ENCODE measurements at regions not wholly inside any gene's neighbourhood (a gene's known extent, or its start where the extent isn't known, plus 50 kb on each side); places are given as distances from the start of the nearest gene placed in this dataset.

GRCh38 chr2:107437807-107438206, 388.9 kb upstream of the RGPD4 start:
- Histone ChIP-seq H3K36me3 (ENCODE audit: insufficient read depth, low read length) (no peaks in the 10 kb centered on the region), H3K79me2 (replicated peaks; ENCODE audit: insufficient read depth, low read length) (no peaks in the 10 kb centered on the region), H3K4me2 (ENCODE audit: low read length) (no peak overlapping the region), H3K9me3 (ENCODE audit: low read length) (no peaks in the 10 kb centered on the region), H3K4me3 (ENCODE audit: low read length) (no peak overlapping the region), H3F3A (ENCODE audit: insufficient read depth, low read length, poor library complexity, severe bottlenecking) (no peaks in the 10 kb centered on the region), H3K9ac (ENCODE audit: low read length) (no peak overlapping the region), H4K20me1 (ENCODE audit: insufficient read depth) (no peaks in the 10 kb centered on the region), H3K9me2 (ENCODE audit: insufficient read depth, low read length) (no peaks in the 10 kb centered on the region), H2AFZ (ENCODE audit: low read depth, low read length) (no peak overlapping the region), H3K27me3 (ENCODE audit: insufficient read depth, low read depth, low read length) (no peaks in the 10 kb centered on the region), H3K27ac (ENCODE audit: low read length) (no peak overlapping the region)
- no peak for TF ChIP-seq MXI1 (conservative IDR thresholded peaks at IDR 0.05; ENCODE audit: poor library complexity, severe bottlenecking)
- no peak for TF ChIP-seq RAD21 (conservative IDR thresholded peaks at IDR 0.05)
- TF ChIP-seq POLR2AphosphoS5 (IDR thresholded peaks at IDR 0.05), result no peak
- no peak for TF ChIP-seq EZH2 (IDR thresholded peaks at IDR 0.05; ENCODE audit: borderline replicate concordance, insufficient read depth, low read length, poor library complexity, severe bottlenecking)
- TF ChIP-seq TAF1 (IDR thresholded peaks at IDR 0.05; ENCODE audit: low read depth), result no peak
- no peak for TF ChIP-seq SMC3 (conservative IDR thresholded peaks at IDR 0.05; ENCODE audit: poor library complexity)
- TF ChIP-seq REST (IDR thresholded peaks at IDR 0.05; ENCODE audit: borderline replicate concordance), result no peak
- no peak for TF ChIP-seq EP300 (conservative IDR thresholded peaks at IDR 0.05; ENCODE audit: poor library complexity, severe bottlenecking)
- TF ChIP-seq CTCF (IDR thresholded peaks at IDR 0.05; ENCODE audit: poor library complexity, severe bottlenecking), result no peak

- TF ChIP-seq CTCF (IDR thresholded peaks at IDR 0.05; ENCODE audit: poor library complexity, severe bottlenecking), result no peak
- no peak for TF ChIP-seq RAD21 (conservative IDR thresholded peaks at IDR 0.05)
- no peak for TF ChIP-seq EZH2 (IDR thresholded peaks at IDR 0.05; ENCODE audit: borderline replicate concordance, insufficient read depth, low read length, poor library complexity, severe bottlenecking)
- TF ChIP-seq TAF1 (IDR thresholded peaks at IDR 0.05; ENCODE audit: low read depth), result no peak
- TF ChIP-seq MXI1 (conservative IDR thresholded peaks at IDR 0.05; ENCODE audit: poor library complexity, severe bottlenecking), result no peak
- no peak for TF ChIP-seq REST (IDR thresholded peaks at IDR 0.05; ENCODE audit: borderline replicate concordance)
- peak; percentile 91 for TF ChIP-seq EP300 (conservative IDR thresholded peaks at IDR 0.05; ENCODE audit: poor library complexity, severe bottlenecking)
- no peak for TF ChIP-seq SMC3 (conservative IDR thresholded peaks at IDR 0.05; ENCODE audit: poor library complexity)
- TF ChIP-seq POLR2AphosphoS5 (IDR thresholded peaks at IDR 0.05), result peak; percentile 50
- H3K79me2 ChIP-seq (replicated peaks; ENCODE audit: insufficient read depth, low read length), result no peaks in the 10 kb centered on the region
These were observed 378.5 kb upstream of the RGPD4 start for GRCh38 chr2:107448160-107448559.

More at GRCh38 chr2:107448160-107448559, 378.5 kb upstream of the RGPD4 start:
- Histone ChIP-seq H3K4me3 (ENCODE audit: low read length) (no peak overlapping the region), H3K27ac (ENCODE audit: low read length) (no peak overlapping the region), H3K9ac (ENCODE audit: low read length) (no peak overlapping the region), H3F3A (ENCODE audit: insufficient read depth, low read length, poor library complexity, severe bottlenecking) (no peaks in the 10 kb centered on the region), H3K4me2 (ENCODE audit: low read length) (no peak overlapping the region), H3K27me3 (ENCODE audit: insufficient read depth, low read depth, low read length) (no peaks in the 10 kb centered on the region), H3K9me2 (ENCODE audit: insufficient read depth, low read length) (no peaks in the 10 kb centered on the region), H3K36me3 (ENCODE audit: insufficient read depth, low read length) (no peaks in the 10 kb centered on the region), H3K9me3 (ENCODE audit: low read length) (no peaks in the 10 kb centered on the region), H2AFZ (ENCODE audit: low read depth, low read length) (no peak overlapping the region), H4K20me1 (ENCODE audit: insufficient read depth) (no peaks in the 10 kb centered on the region)
